Pancreas (tissue), 10 donors: ENCODE measurements at regions not wholly inside any gene's neighbourhood (a gene's known extent, or its start where the extent isn't known, plus 50 kb on each side); places are given as distances from the start of the nearest gene placed in this dataset.

ENCODE experiments used
- ATAC-seq, 4 donors: fragments of 200-7000 bp; cut with Tn5 transposase; one replicate each; pipeline versions ENCODE4 v1.8.0 to v1.9.1; 2020; ENCODE audit warnings: mild to moderate bottlenecking in 4 of 4, moderate library complexity in 4 of 4
- DNase-seq, 6 donors: peaks; one replicate each; pipeline ENCODE4 v3.0.0-alpha.2; 2020
- FAIRE-seq: peaks from 2 replicates; lab custom pipeline; 2012; peaks lifted over from hg19 to GRCh38; lab: Jason Lieb, UNC
- H3K27ac ChIP-seq, 4 donors: fragments of 200-600 bp; sonication (generic); 1 replicate in 3 of 4; 2 replicates in 1 of 4; pipeline versions ENCODE4 v1.5.0 to v1.8.0; 2020
- H3K27me3 ChIP-seq, 4 donors: fragments of 200-600 bp; one replicate each; pipeline ENCODE4 v1.8.0; 2021
- H3K36me3 ChIP-seq, 3 donors: fragments of 200-600 bp; sonication (generic) in 1 of 3; one replicate each; pipeline versions ENCODE4 v1.5.0 to v1.8.0; 2020 to 2021
- H3K4me1 ChIP-seq, 3 donors: fragments of 200-600 bp; one replicate each; pipeline ENCODE4 v1.8.0; 2021
- H3K4me3 ChIP-seq, 4 donors: fragments of 200-600 bp; sonication (generic) in 2 of 4; one replicate each; pipeline versions ENCODE4 v1.5.0 to v1.8.0; 2020 to 2021
- H3K9me3 ChIP-seq, 4 donors: fragments of 200-600 bp; one replicate each; pipeline ENCODE4 v1.8.0; 2021
- CTCF ChIP-seq, 4 donors: fragments of 200-600 bp; sonication (generic) in 3 of 4; IDR thresholded peaks; one replicate each; pipeline versions ENCODE4 v1.5.0 to v1.8.0; 2021; ENCODE audit warnings: antibody characterized with exemption in 4 of 4
- WGBS, 2 donors: extraction: QIAGEN DNeasy Blood & Tissue Kit; methylation state at CpG; one replicate each; pipeline ENCODE4 v1.1.7; 2013; 5-methylcytosine and 5-hydroxymethylcytosine counted together
- intact Hi-C, 3 donors: fragments of 100-400 bp; cut with DNase I; formaldehyde crosslinking; loops; one replicate each; pipeline versions ENCODE4 v1.11.1 to v1.14.2; 2022
- donor health status: healthy with polysubstance abuse.
- donor health status: DM: no; HTN: no; CAD: no; lungs with moderate emphysema.
- donor health status: DM: no; HTN: no; CAD: no.
- donor health status: control.
- donor health status: control.
- donor health status: Bipolar disorder and iron deficiency.
- donor health status: DM: yes; HTN: yes; CAD: no.
- donor health status: DM: no; HTN: no; CAD: no.
- donor health status: DM: no; HTN: no; CAD: no.
- donor health status: DM: yes; HTN: yes; CAD: no.

- ATAC-seq (no peak), DNase-seq (no peak), FAIRE-seq (no peak)
- Histone ChIP-seq H3K9me3 (no peaks in the 10 kb centered on the region), H3K4me3 (no peak overlapping the region), H3K4me1 (no peaks in the 10 kb centered on the region), H3K27ac (no peak overlapping the region), H3K27me3 (no peaks in the 10 kb centered on the region), H3K36me3 (no peaks in the 10 kb centered on the region)
- no peak for TF ChIP-seq CTCF (IDR thresholded peaks at IDR 0.05)
- intact Hi-C loops: no loop called here
- 38 to 41% methylated on average over 1 of the region's 1 CpG for WGBS, 2 donors
These were observed 211.5 kb upstream of the SMIM31 start for GRCh38 chr4:164542431-164542830.

GRCh38 chr4:164550989-164551712 lies 202.8 kb upstream of the SMIM31 start:
- no peaks in the 10 kb centered on the region for H3K27me3 ChIP-seq
- no peak for ATAC-seq
- no peak overlapping the region for H3K4me3 ChIP-seq
- WGBS, 2 donors: 44 to 69% methylated on average over 5 of the region's 5 CpGs
- FAIRE-seq: no peak
- no peaks in the 10 kb centered on the region for H3K4me1 ChIP-seq
- no peaks in the 10 kb centered on the region for H3K36me3 ChIP-seq
- no peaks in the 10 kb centered on the region for H3K9me3 ChIP-seq
- TF ChIP-seq CTCF (IDR thresholded peaks at IDR 0.05): no peak
- H3K27ac ChIP-seq: no peak overlapping the region
- DNase-seq: no peak
- intact Hi-C loops: no loop called here

GRCh38 chr4:164551713-164552040 lies 202.3 kb upstream of the SMIM31 start:
- Histone ChIP-seq H3K9me3 (no peaks in the 10 kb centered on the region), H3K4me3 (no peak overlapping the region), H3K27ac (no peak overlapping the region), H3K4me1 (no peaks in the 10 kb centered on the region), H3K27me3 (no peaks in the 10 kb centered on the region), H3K36me3 (no peaks in the 10 kb centered on the region)
- ATAC-seq (no peak), DNase-seq (no peak), FAIRE-seq (no peak)
- intact Hi-C loops: no loop called here
- 41 to 44% methylated on average over 4 of the region's 4 CpGs for WGBS, 2 donors
- TF ChIP-seq CTCF (IDR thresholded peaks at IDR 0.05): no peak

GRCh38 chr4:164571593-164572390 lies 182.1 kb upstream of the SMIM31 start:
- 35 to 40% methylated on average over 7 of the region's 7 CpGs for WGBS, 2 donors
- no peak for TF ChIP-seq CTCF (IDR thresholded peaks at IDR 0.05)
- DNase-seq (no peak), ATAC-seq (no peak), FAIRE-seq (no peak)
- Histone ChIP-seq H3K4me3 (no peak overlapping the region), H3K27ac (no peak overlapping the region), H3K9me3 (no peaks in the 10 kb centered on the region), H3K4me1 (no peaks in the 10 kb centered on the region), H3K36me3 (no peaks in the 10 kb centered on the region), H3K27me3 (no peaks in the 10 kb centered on the region)
- intact Hi-C loops: no loop called here

GRCh38 chr4:164572877-164573279 lies 181.1 kb upstream of the SMIM31 start:
- H3K27me3 ChIP-seq: no peaks in the 10 kb centered on the region
- no peak overlapping the region for H3K4me3 ChIP-seq
- H3K36me3 ChIP-seq: no peaks in the 10 kb centered on the region
- no peak for ATAC-seq
- no peak for TF ChIP-seq CTCF (IDR thresholded peaks at IDR 0.05)
- intact Hi-C loops: no loop called here
- no peak overlapping the region for H3K27ac ChIP-seq
- no peak for FAIRE-seq
- no peak for DNase-seq
- no peaks in the 10 kb centered on the region for H3K9me3 ChIP-seq
- no peaks in the 10 kb centered on the region for H3K4me1 ChIP-seq
